ENCODE measurements at regions not wholly inside any gene's neighbourhood (a gene's known extent, or its start where the extent isn't known, plus 50 kb on each side); places are given as distances from the start of the nearest gene placed in this dataset.

- Histone ChIP-seq H3K4me2 (ENCODE audit: insufficient read depth, insufficient read length, low read length) (no peak overlapping the region), H3K9me3 (ENCODE audit: control insufficient read depth, low read depth, low read length) (peaks cover 11% of the 10 kb centered on the region), H4K5ac (ENCODE audit: insufficient read length, low read depth, low read length) (no peak overlapping the region), H4K91ac (ENCODE audit: insufficient read length, low read depth, low read length) (no peak overlapping the region), H3K27me3 (ENCODE audit: insufficient read depth, low read length) (no peaks in the 10 kb centered on the region), H3K18ac (ENCODE audit: insufficient read length, low read depth, low read length) (no peak overlapping the region), H3K9ac (ENCODE audit: extremely low read depth, insufficient read length, low read length) (no peak overlapping the region), H3K27ac (ENCODE audit: insufficient read length, low read depth, low read length) (no peak overlapping the region), H4K8ac (replicated peaks; ENCODE audit: insufficient read length, low read depth, low read length) (no peak overlapping the region), H4K20me1 (ENCODE audit: control insufficient read depth, insufficient read depth, insufficient read length) (no peaks in the 10 kb centered on the region), H3K14ac (ENCODE audit: insufficient read depth, low read length) (no peak overlapping the region), H2BK120ac (ENCODE audit: low read depth, low read length, poor library complexity, severe bottlenecking) (no peak overlapping the region), H2AK5ac (ENCODE audit: insufficient read length, low read length) (no peak overlapping the region), H3T11ph (ENCODE audit: low read length) (no peak overlapping the region), H2AFZ (ENCODE audit: low read length) (no peak overlapping the region), H2BK12ac (ENCODE audit: insufficient read length, low read depth, low read length) (no peak overlapping the region), H3K4ac (ENCODE audit: low read depth, low read length) (no peak overlapping the region), H3K23ac (ENCODE audit: insufficient read length, low read depth, low read length) (no peak overlapping the region), H2BK15ac (ENCODE audit: low read depth, low read length) (no peak overlapping the region), H3K23me2 (ENCODE audit: insufficient read length, low read depth, low read length, poor library complexity, severe bottlenecking) (no peaks in the 10 kb centered on the region), H2BK5ac (ENCODE audit: insufficient read length, low read length) (no peak overlapping the region), H3K79me1 (ENCODE audit: insufficient read depth, low read depth, low read length, poor library complexity, severe bottlenecking) (no peaks in the 10 kb centered on the region), H3K56ac (ENCODE audit: insufficient read length, low read depth, low read length) (no peak overlapping the region), H2BK20ac (ENCODE audit: low read depth, low read length, poor library complexity, severe bottlenecking) (no peak overlapping the region), H3K4me1 (ENCODE audit: insufficient read depth, low read length) (no peaks in the 10 kb centered on the region), H3K79me2 (ENCODE audit: insufficient read depth, low read length) (no peaks in the 10 kb centered on the region)
- no peak for TF ChIP-seq CTCF (conservative IDR thresholded peaks at IDR 0.05)
- no peak overlapping the region for H3K27ac Mint-ChIP-seq
- no peak overlapping the region for H3K4me3 Mint-ChIP-seq
- no peaks in the 10 kb centered on the region for H3K27me3 Mint-ChIP-seq (ENCODE audit: low read depth)
- H3K36me3 Mint-ChIP-seq (ENCODE audit: insufficient read depth in 1 of 3, low read depth in 3 of 3): peaks cover 12 to 36% (median 18%) of the 10 kb centered on the region in 3 experiments
- WGBS (ENCODE audit: extremely low coverage, insufficient read length, low lambda C conversion rate): no CpG with 5 or more reads among the region's 1 CpG
- H3K9me3 Mint-ChIP-seq: peaks cover 28% of the 10 kb centered on the region in 2 experiments
- no peaks in the 10 kb centered on the region for H3K4me1 Mint-ChIP-seq
- DNase-seq: no peak
These were observed 137.9 kb downstream of the QRSL1 start for GRCh38 chr6:106767271-106767670.

Data from H9 (cell line).